SKM-1 (cell line): ENCODE measurements at regions not wholly inside any gene's neighbourhood (a gene's known extent, or its start where the extent isn't known, plus 50 kb on each side); places are given as distances from the start of the nearest gene placed in this dataset.
"Not testable (repeated sequence)": the region's sequence is repeated elsewhere in the genome, so short reads cannot be mapped to it uniquely, and the experiment has no call there.

Experiments used
- DNase-seq: peaks from one replicate; lab custom pipeline; 2025; ENCODE audit not compliant: unreplicated experiment; lab: John Stamatoyannopoulos, UW

- no peak for DNase-seq
Measured at GRCh38 chr3:21979706-21980105, 228.7 kb upstream of the ZNF385D start.

GRCh38 chr3:21989341-21990042, 238.5 kb upstream of the ZNF385D start:
- DNase-seq: no peak

GRCh38 chr3:21991061-21991460, 240.1 kb upstream of the ZNF385D start:
- no peak for DNase-seq

GRCh38 chr3:21995079-21995607, 244.1 kb upstream of the ZNF385D start:
- no peak for DNase-seq

GRCh38 chr3:22007368-22007767, 256.4 kb upstream of the ZNF385D start:
- peak; percentile 32 for DNase-seq

GRCh38 chr3:22010997-22011396, 260.0 kb upstream of the ZNF385D start:
- no peak for DNase-seq

- DNase-seq: no peak
Measured at GRCh38 chr3:22012471-22012870, 261.5 kb upstream of the ZNF385D start.

- no peak for DNase-seq
Measured at GRCh38 chr3:22013641-22014040, 262.6 kb upstream of the ZNF385D start.

GRCh38 chr3:22016197-22016596, 265.2 kb upstream of the ZNF385D start:
- DNase-seq: no peak

- DNase-seq: not testable (repeated sequence)
Measured at GRCh38 chr3:22024638-22025037, 273.6 kb upstream of the ZNF385D start.

- DNase-seq: no peak
Measured at GRCh38 chr3:22029480-22029879, 278.5 kb upstream of the ZNF385D start.

GRCh38 chr3:22039161-22039560, 288.2 kb upstream of the ZNF385D start:
- DNase-seq: no peak

GRCh38 chr3:22040150-22040549, 289.1 kb upstream of the ZNF385D start:
- no peak for DNase-seq

GRCh38 chr3:22045882-22046281, 294.9 kb upstream of the ZNF385D start:
- DNase-seq: no peak

- no peak for DNase-seq
Measured at GRCh38 chr3:22063500-22063899, 312.5 kb upstream of the ZNF385D start.

- DNase-seq: no peak
Measured at GRCh38 chr3:22068619-22069018, 317.6 kb upstream of the ZNF385D start.

- no peak for DNase-seq
Measured at GRCh38 chr3:22088204-22088603, 337.2 kb upstream of the ZNF385D start.

GRCh38 chr3:22089284-22089683, 338.3 kb upstream of the ZNF385D start:
- peak; percentile 5 for DNase-seq

- DNase-seq: no peak
Measured at GRCh38 chr3:22091329-22091728, 340.3 kb upstream of the ZNF385D start.

GRCh38 chr3:22098021-22098420, 347.0 kb upstream of the ZNF385D start:
- DNase-seq: no peak

GRCh38 chr3:22101351-22101750, 350.3 kb upstream of the ZNF385D start:
- DNase-seq: no peak

- DNase-seq: no peak
Measured at GRCh38 chr3:22101811-22102210, 350.8 kb upstream of the ZNF385D start.

GRCh38 chr3:22103423-22103822, 352.4 kb upstream of the ZNF385D start:
- DNase-seq: no peak
